OCI-LY3 (cell line): ENCODE measurements at regions not wholly inside any gene's neighbourhood (a gene's known extent, or its start where the extent isn't known, plus 50 kb on each side); places are given as distances from the start of the nearest gene placed in this dataset.

ENCODE experiments used
- H2AFZ ChIP-seq: fragments of 200-600, 300-600 bp; shearing (Covaris generic); 2 replicates; pipeline ENCODE4 v1.6.0; 2014; ENCODE audit warnings: antibody characterized with exemption, low read depth, low read length
- H3K27ac ChIP-seq: fragments of 200-600, 300-600 bp; sonication (generic); 2 replicates; pipeline ENCODE4 v1.5.1; 2014; ENCODE audit warnings: mild to moderate bottlenecking, low read length, moderate library complexity, mixed read lengths
- H3K27me3 ChIP-seq: fragments of 200-600, 300-600 bp; sonication (generic); 2 replicates; pipeline ENCODE4 v1.6.1; 2014; ENCODE audit warnings: low read depth, low read length, mixed read lengths
- H3K36me3 ChIP-seq: fragments of 200-600, 300-600 bp; sonication (generic); replicated peaks from 2 replicates; pipeline ENCODE3; 2014; ENCODE audit warnings: low read depth, low read length, mixed read lengths
- H3K4me1 ChIP-seq: fragments of 300-600, 200-600 bp; sonication (generic); 2 replicates; pipeline ENCODE4 v1.6.1; 2014; ENCODE audit warnings: low read length, mixed read lengths
- H3K4me2 ChIP-seq: fragments of 200-600, 300-600 bp; sonication (generic); 2 replicates; pipeline ENCODE4 v1.6.1; 2014; ENCODE audit warnings: low read length, mixed read lengths
- H3K4me3 ChIP-seq: fragments of 300-600, 200-600 bp; sonication (generic); 2 replicates; pipeline ENCODE4 v1.5.1; 2014; ENCODE audit warnings: antibody characterized with exemption, mild to moderate bottlenecking, low read length, moderate library complexity
- H3K79me2 ChIP-seq: fragments of 300-600, 200-600 bp; shearing (Covaris generic); 2 replicates; pipeline ENCODE4 v1.6.1; 2014; ENCODE audit warnings: mild to moderate bottlenecking, low read length, mixed read lengths
- H3K9ac ChIP-seq: fragments of 300-600, 200-600 bp; shearing (Covaris generic); 2 replicates; pipeline ENCODE4 v1.6.0; 2014; ENCODE audit warnings: mild to moderate bottlenecking, low read length, moderate library complexity
- H3K9me3 ChIP-seq: fragments of 200-600, 300-600 bp; shearing (Covaris generic); 2 replicates; pipeline ENCODE4 v1.6.1; 2014; ENCODE audit warnings: low read length, mixed read lengths; ENCODE audit not compliant: insufficient read depth
- H4K20me1 ChIP-seq: fragments of 200-600, 300-600 bp; sonication (generic); 2 replicates; pipeline ENCODE4 v1.6.1; 2016; ENCODE audit warnings: low read length, mixed read lengths; ENCODE audit not compliant: insufficient read depth
- CTCF ChIP-seq: fragments of 200-600, 300-600 bp; sonication (generic); IDR thresholded peaks from 2 replicates; pipeline ENCODE4 v1.5.1; 2014; ENCODE audit warnings: antibody characterized with exemption, low read length, low read depth
- EZH2phosphoT487 ChIP-seq: fragments of 200-600 bp; shearing (Covaris generic); IDR thresholded peaks from 2 replicates; pipeline ENCODE4 v1.6.1; 2018; ENCODE audit warnings: antibody characterized with exemption, mixed run types, low read depth

GRCh38 chr6:88490908-88491264, 324.7 kb upstream of the CNR1 start:
- Histone ChIP-seq H3K4me1 (peaks cover 42% of the 10 kb centered on the region), H3K79me2 (no peaks in the 10 kb centered on the region), H4K20me1 (no peaks in the 10 kb centered on the region), H3K9me3 (no peaks in the 10 kb centered on the region), H2AFZ (no peak overlapping the region), H3K27me3 (no peaks in the 10 kb centered on the region), H3K4me2 (no peak overlapping the region), H3K9ac (no peak overlapping the region), H3K36me3 (no peaks in the 10 kb centered on the region), H3K27ac (no peak overlapping the region), H3K4me3 (no peak overlapping the region)
- no peak for TF ChIP-seq CTCF
- no peak for TF ChIP-seq EZH2phosphoT487

DNA sequence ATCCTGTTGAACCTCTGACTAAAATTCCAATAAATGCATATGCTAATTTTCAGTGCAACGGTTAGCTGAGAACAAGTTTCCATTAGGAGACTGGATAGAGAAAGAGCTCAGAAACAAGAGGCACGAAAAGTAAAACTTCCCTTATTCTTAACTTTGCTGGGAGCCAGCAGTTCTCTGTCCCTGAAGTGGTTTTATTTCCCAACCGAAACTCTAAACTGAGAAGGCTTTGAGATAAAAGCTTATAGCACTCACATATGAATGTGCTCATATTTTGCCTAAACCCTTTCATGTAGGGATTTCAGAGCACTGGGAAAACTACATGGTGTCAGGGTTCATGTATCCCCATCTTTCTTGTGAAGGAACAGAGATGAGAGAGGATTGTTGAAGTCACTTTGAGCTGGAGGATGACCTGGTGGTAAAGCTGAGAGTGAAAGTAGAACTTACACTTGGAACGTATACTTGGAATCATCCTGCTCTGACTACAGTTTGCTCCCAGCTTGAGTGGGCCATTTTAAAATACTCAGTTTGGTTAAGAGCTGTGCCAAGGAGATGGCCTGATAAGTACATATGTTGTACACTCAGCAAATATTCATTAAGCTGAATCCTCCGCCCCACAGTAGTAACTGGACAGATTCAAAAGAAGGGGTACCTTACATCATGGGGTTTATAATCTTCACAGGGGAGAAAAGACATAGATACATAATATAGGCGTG, 324.2 kb upstream of the CNR1 start:
- Histone ChIP-seq H3K4me1 (peaks cover 42% of the 10 kb centered on the region), H4K20me1 (no peaks in the 10 kb centered on the region), H3K4me3 (no peak overlapping the region), H3K27ac (no peak overlapping the region), H3K36me3 (no peaks in the 10 kb centered on the region), H3K27me3 (no peaks in the 10 kb centered on the region), H3K9ac (no peak overlapping the region), H2AFZ (no peak overlapping the region), H3K4me2 (no peak overlapping the region), H3K9me3 (no peaks in the 10 kb centered on the region), H3K79me2 (no peaks in the 10 kb centered on the region)
- TF ChIP-seq CTCF, result no peak
- no peak for TF ChIP-seq EZH2phosphoT487

DNA sequence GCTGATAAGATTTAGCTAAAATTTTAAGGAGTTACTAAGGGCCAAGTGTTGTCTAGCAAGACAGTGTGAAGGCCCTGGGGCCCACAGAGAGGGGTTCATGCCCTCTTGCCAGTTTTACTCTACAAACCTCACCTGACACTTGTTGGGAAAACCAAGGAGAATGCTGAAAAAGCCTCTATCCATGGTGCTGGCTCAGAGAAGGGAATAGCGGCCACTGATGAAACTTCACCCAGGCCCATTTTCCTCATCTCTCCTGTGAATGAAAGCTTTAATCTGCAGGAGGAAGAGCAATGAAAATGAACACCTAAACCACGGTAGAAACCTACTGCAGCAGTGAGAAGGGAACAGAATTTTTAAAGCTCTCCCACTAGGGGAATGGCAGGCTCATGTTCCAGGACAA, 317.3 kb upstream of the CNR1 start:
- no peak overlapping the region for H3K4me2 ChIP-seq
- TF ChIP-seq EZH2phosphoT487 (no peak), CTCF (no peak)
- H2AFZ ChIP-seq, result no peak overlapping the region
- H3K4me3 ChIP-seq, result no peak overlapping the region
- H3K4me1 ChIP-seq, result no peaks in the 10 kb centered on the region
- H3K9me3 ChIP-seq, result no peaks in the 10 kb centered on the region
- no peak overlapping the region for H3K27ac ChIP-seq
- H4K20me1 ChIP-seq, result no peaks in the 10 kb centered on the region
- H3K79me2 ChIP-seq, result no peaks in the 10 kb centered on the region
- no peaks in the 10 kb centered on the region for H3K27me3 ChIP-seq
- no peak overlapping the region for H3K9ac ChIP-seq
- no peaks in the 10 kb centered on the region for H3K36me3 ChIP-seq

- no peaks in the 10 kb centered on the region for H3K79me2 ChIP-seq
- no peaks in the 10 kb centered on the region for H4K20me1 ChIP-seq
- no peaks in the 10 kb centered on the region for H3K27me3 ChIP-seq
- TF ChIP-seq CTCF, result no peak
- no peak for TF ChIP-seq EZH2phosphoT487
- H3K27ac ChIP-seq, result no peak overlapping the region
- no peak overlapping the region for H3K4me3 ChIP-seq
- no peaks in the 10 kb centered on the region for H3K4me1 ChIP-seq
- no peak overlapping the region for H3K9ac ChIP-seq
- no peaks in the 10 kb centered on the region for H3K36me3 ChIP-seq
- H2AFZ ChIP-seq, result no peak overlapping the region
- H3K4me2 ChIP-seq, result no peak overlapping the region
- H3K9me3 ChIP-seq, result no peaks in the 10 kb centered on the region
Measured at GRCh38 chr6:88482465-88482864, 316.3 kb upstream of the CNR1 start.
